Suprapubic skin (tissue), 4 donors: ENCODE measurements at regions not wholly inside any gene's neighbourhood (a gene's known extent, or its start where the extent isn't known, plus 50 kb on each side); places are given as distances from the start of the nearest gene placed in this dataset.

Experiments used
- DNase-seq, 2 donors: peaks; one replicate each; pipeline ENCODE4 v3.0.0-alpha.2; 2019; ENCODE audit warnings: low spot score in 2 of 2
- H3K27ac ChIP-seq: fragments of 200-600 bp; sonication (generic); one replicate; pipeline ENCODE4 v1.5.1; 2019
- H3K27me3 ChIP-seq: fragments of 200-600 bp; sonication (generic); one replicate; pipeline ENCODE4 v1.5.1; 2019
- H3K36me3 ChIP-seq: fragments of 200-600 bp; sonication (generic); one replicate; pipeline ENCODE4 v1.5.1; 2019
- H3K4me1 ChIP-seq: fragments of 200-600 bp; sonication (generic); one replicate; pipeline ENCODE4 v1.5.1; 2019
- H3K4me3 ChIP-seq: fragments of 200-600 bp; sonication (generic); one replicate; pipeline ENCODE4 v1.5.1; 2019; ENCODE audit warnings: mild to moderate bottlenecking
- H3K9me3 ChIP-seq: fragments of 200-600 bp; sonication (generic); one replicate; pipeline ENCODE4 v1.5.1; 2019
- EP300 ChIP-seq: sonication (generic); formaldehyde crosslinking; IDR thresholded peaks from one replicate; pipeline ENCODE4 v1.6.1; 2017; ENCODE audit warnings: antibody characterized with exemption
- POLR2A ChIP-seq, 2 donors: fragments of 450-650 bp; IDR thresholded peaks; one replicate each; pipeline ENCODE4 v1.6.1; 2017; ENCODE audit warnings: antibody characterized with exemption in 2 of 2, mild to moderate bottlenecking in 2 of 2, moderate library complexity in 2 of 2
- POLR2AphosphoS5 ChIP-seq, 3 donors: sonication (generic); formaldehyde crosslinking; IDR thresholded peaks; one replicate each; pipeline ENCODE4 v1.6.1; 2017; ENCODE audit warnings: antibody characterized with exemption in 3 of 3
- WGBS: methylation state at CpG from one replicate; pipeline ENCODE4 v1.1.5; 2018; 5-methylcytosine and 5-hydroxymethylcytosine counted together
- TF ChIP-seq, protein P1 (sequence below), 2 donors: fragments of 200-600 bp in 1 of 2; fragments of 450-650 bp in 1 of 2; sonication (generic) in 1 of 2; IDR thresholded peaks; one replicate each; pipeline ENCODE4 v1.5.1; 2016 to 2019; ENCODE audit warnings: antibody characterized with exemption in 2 of 2, mild to moderate bottlenecking in 1 of 2, moderate library complexity in 1 of 2

DNA sequence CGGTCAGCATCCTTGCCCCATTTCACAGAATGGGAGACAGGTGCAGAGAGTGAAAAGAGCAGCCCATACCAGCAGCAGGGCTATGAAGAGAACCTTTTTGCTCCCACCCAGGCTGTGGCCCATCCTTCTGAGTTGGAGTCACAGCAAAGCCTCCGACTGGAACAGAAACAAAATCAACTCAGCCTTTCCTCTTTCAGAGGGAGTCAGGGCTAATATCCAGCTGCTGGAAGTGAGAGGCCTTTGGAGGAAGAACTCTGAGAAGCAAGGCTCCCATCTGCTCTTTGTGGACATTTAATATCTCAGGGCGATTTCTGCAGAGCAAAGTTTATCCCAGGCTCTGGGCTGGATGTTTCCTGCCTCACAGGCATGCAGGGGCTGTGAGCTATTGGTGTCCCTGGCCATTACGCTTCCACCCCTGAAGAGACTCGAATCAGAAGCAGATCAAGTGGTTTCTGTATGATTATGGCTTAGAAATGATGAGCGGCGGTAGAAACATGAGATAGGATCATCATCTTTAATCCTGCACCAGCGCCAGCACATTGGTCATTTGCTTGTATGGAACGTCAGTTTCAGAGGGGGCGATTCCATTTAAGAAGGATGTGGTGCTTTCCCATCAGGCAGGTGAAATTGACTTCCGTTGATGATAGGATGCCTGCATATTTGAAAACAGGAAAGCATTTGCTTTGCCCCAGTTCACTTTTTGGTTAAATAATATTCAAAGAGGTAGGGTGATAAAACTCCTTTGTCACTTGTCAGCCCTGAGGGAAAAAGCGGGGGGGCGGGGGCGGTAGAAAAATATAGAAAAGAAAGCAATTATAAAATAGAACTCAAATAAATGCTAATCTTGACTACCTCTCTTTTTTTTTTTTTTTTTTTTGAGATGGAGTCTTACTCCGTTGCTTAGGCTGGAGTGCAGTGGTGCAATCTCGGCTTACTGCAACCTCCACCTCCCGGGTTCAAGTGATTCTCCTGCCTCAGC, 152.4 kb downstream of the LRRC30 start:
- Histone ChIP-seq H3K27me3 (no peaks in the 10 kb centered on the region), H3K27ac (no peak overlapping the region), H3K4me3 (no peak overlapping the region), H3K4me1 (no peaks in the 10 kb centered on the region), H3K36me3 (no peaks in the 10 kb centered on the region), H3K9me3 (no peaks in the 10 kb centered on the region)
- TF ChIP-seq EP300 (no peak), POLR2AphosphoS5 (IDR thresholded peaks at IDR 0.05) (no peak), POLR2A (IDR thresholded peaks at IDR 0.05) (no peak)
- 74% methylated on average over 17 of the region's 17 CpGs for WGBS
- no peak for DNase-seq

GRCh38 chr18:7388741-7389140, 157.9 kb downstream of the LRRC30 start:
- Histone ChIP-seq H3K36me3 (no peaks in the 10 kb centered on the region), H3K4me3 (no peak overlapping the region), H3K4me1 (no peaks in the 10 kb centered on the region), H3K27me3 (no peaks in the 10 kb centered on the region), H3K27ac (no peak overlapping the region), H3K9me3 (no peaks in the 10 kb centered on the region)
- 22% methylated on average over 5 of the region's 5 CpGs for WGBS
- TF ChIP-seq, protein P1, sequence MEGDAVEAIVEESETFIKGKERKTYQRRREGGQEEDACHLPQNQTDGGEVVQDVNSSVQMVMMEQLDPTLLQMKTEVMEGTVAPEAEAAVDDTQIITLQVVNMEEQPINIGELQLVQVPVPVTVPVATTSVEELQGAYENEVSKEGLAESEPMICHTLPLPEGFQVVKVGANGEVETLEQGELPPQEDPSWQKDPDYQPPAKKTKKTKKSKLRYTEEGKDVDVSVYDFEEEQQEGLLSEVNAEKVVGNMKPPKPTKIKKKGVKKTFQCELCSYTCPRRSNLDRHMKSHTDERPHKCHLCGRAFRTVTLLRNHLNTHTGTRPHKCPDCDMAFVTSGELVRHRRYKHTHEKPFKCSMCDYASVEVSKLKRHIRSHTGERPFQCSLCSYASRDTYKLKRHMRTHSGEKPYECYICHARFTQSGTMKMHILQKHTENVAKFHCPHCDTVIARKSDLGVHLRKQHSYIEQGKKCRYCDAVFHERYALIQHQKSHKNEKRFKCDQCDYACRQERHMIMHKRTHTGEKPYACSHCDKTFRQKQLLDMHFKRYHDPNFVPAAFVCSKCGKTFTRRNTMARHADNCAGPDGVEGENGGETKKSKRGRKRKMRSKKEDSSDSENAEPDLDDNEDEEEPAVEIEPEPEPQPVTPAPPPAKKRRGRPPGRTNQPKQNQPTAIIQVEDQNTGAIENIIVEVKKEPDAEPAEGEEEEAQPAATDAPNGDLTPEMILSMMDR (IDR thresholded peaks at IDR 0.05) = no peak
- TF ChIP-seq EP300 (no peak), POLR2AphosphoS5 (IDR thresholded peaks at IDR 0.05) (no peak), POLR2A (IDR thresholded peaks at IDR 0.05) (no peak)
- no peak for DNase-seq

DNA sequence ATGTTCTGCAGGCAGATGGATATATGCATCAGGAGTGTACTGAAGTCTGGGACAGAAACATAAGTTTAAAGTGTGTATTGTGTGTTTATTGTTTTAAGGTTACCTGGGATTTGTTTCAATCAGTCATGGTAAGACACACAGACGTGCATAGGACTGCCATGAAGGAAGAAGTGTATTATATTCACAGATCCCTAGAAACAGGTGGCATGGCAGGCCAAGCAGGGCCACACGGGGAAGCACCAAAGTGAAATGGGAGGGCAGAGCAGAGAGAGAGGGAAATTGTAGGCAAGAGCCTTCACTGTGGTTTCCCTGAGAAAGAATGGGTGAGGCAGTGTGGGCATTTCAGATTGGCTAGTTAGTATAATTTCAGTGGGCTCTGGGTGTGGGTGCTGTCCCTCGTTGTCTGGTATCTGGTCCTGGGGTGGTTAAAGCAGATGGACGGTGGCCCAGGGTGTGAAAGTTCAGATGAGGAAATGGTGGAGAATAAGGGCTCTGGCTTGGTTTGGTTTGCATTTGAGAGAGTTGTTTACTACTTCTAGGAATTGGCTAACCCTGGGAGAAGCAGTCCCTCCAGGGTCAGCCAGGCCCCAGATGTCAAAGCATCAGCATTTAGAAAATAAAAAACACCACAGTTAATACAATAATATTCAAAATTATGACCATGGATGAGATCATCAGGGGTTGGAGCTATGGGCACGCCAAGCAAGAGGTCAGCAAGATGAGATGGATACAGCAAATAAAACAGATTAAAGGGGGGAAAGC, 160.0 kb downstream of the LRRC30 start:
- 77% methylated on average over 5 of the region's 5 CpGs for WGBS
- peaks cover 4% of the 10 kb centered on the region for H3K4me1 ChIP-seq

GRCh38 chr18:7393080-7393479, 162.2 kb downstream of the LRRC30 start:
- WGBS = 86% methylated on average over 9 of the region's 9 CpGs

More for the DNA sequence above, 160.0 kb downstream of the LRRC30 start:
- Histone ChIP-seq H3K9me3 (no peaks in the 10 kb centered on the region), H3K36me3 (no peaks in the 10 kb centered on the region), H3K27ac (no peak overlapping the region), H3K27me3 (no peaks in the 10 kb centered on the region), H3K4me3 (no peak overlapping the region)
- DNase-seq = no peak
- TF ChIP-seq EP300 (no peak), POLR2A (IDR thresholded peaks at IDR 0.05) (no peak), POLR2AphosphoS5 (IDR thresholded peaks at IDR 0.05) (no peak)
- TF ChIP-seq, protein P1 (IDR thresholded peaks at IDR 0.05) = no peak

GRCh38 chr18:7394050-7394659, 163.3 kb downstream of the LRRC30 start:
- no peak overlapping the region for H3K27ac ChIP-seq
- 82% methylated on average over 9 of the region's 9 CpGs for WGBS
- no peak for DNase-seq
- H3K9me3 ChIP-seq = no peaks in the 10 kb centered on the region
- H3K4me1 ChIP-seq = peaks cover 7% of the 10 kb centered on the region
- no peaks in the 10 kb centered on the region for H3K36me3 ChIP-seq
- no peak for TF ChIP-seq POLR2AphosphoS5 (IDR thresholded peaks at IDR 0.05)
- TF ChIP-seq, protein P1 (IDR thresholded peaks at IDR 0.05) = no peak
- no peak for TF ChIP-seq POLR2A (IDR thresholded peaks at IDR 0.05)
- no peak for TF ChIP-seq EP300
- no peaks in the 10 kb centered on the region for H3K27me3 ChIP-seq
- no peak overlapping the region for H3K4me3 ChIP-seq

More at GRCh38 chr18:7393080-7393479, 162.2 kb downstream of the LRRC30 start:
- DNase-seq = no peak
- TF ChIP-seq EP300 (no peak), POLR2A (IDR thresholded peaks at IDR 0.05) (no peak), POLR2AphosphoS5 (IDR thresholded peaks at IDR 0.05) (no peak)
- TF ChIP-seq, protein P1 (IDR thresholded peaks at IDR 0.05) = no peak
- H3K4me3 ChIP-seq = no peak overlapping the region
- H3K9me3 ChIP-seq = no peaks in the 10 kb centered on the region
- H3K36me3 ChIP-seq = no peaks in the 10 kb centered on the region
- H3K4me1 ChIP-seq = peaks cover 7% of the 10 kb centered on the region
- H3K27ac ChIP-seq = no peak overlapping the region
- no peaks in the 10 kb centered on the region for H3K27me3 ChIP-seq
